RCC 7860 (cell line): ENCODE measurements at regions not wholly inside any gene's neighbourhood (a gene's known extent, or its start where the extent isn't known, plus 50 kb on each side); places are given as distances from the start of the nearest gene placed in this dataset.

Experiments used
- DNase-seq: peaks from one replicate; pipeline ENCODE4 v3.0.0-alpha.2; 2015; ENCODE audit warnings: low spot score
- FAIRE-seq: peaks from 2 replicates; lab custom pipeline; 2012; peaks lifted over from hg19 to GRCh38; lab: Jason Lieb, UNC

GRCh38 chr7:16323313-16323712, 98.0 kb downstream of the CRPPA start:
- no peak for FAIRE-seq
- no peak for DNase-seq

- DNase-seq (no peak), FAIRE-seq (no peak)
These were observed 101.2 kb downstream of the CRPPA start for GRCh38 chr7:16320099-16320660.

- FAIRE-seq (no peak), DNase-seq (peak; percentile 62)
These were observed 102.1 kb downstream of the CRPPA start for GRCh38 chr7:16318989-16319915.

GRCh38 chr7:16318463-16318862, 102.9 kb downstream of the CRPPA start:
- DNase-seq (no peak), FAIRE-seq (no peak)

GRCh38 chr7:16317406-16317805, 103.9 kb downstream of the CRPPA start:
- FAIRE-seq: no peak
- no peak for DNase-seq

- DNase-seq: no peak
- no peak for FAIRE-seq
These were observed 106.1 kb downstream of the CRPPA start for GRCh38 chr7:16315280-16315679.

GRCh38 chr7:16309129-16309528, 112.2 kb downstream of the CRPPA start:
- FAIRE-seq (no peak), DNase-seq (no peak)

- DNase-seq (no peak), FAIRE-seq (no peak)
These were observed 120.0 kb downstream of the CRPPA start for GRCh38 chr7:16301291-16301690.

- FAIRE-seq: no peak
- DNase-seq: no peak
These were observed 120.9 kb downstream of the CRPPA start for GRCh38 chr7:16300361-16300895.

GRCh38 chr7:16299853-16300252, 121.5 kb downstream of the CRPPA start:
- FAIRE-seq (no peak), DNase-seq (no peak)

GRCh38 chr7:16298221-16298620, 123.1 kb downstream of the CRPPA start:
- no peak for FAIRE-seq

GRCh38 chr7:16295558-16295957, 125.8 kb downstream of the CRPPA start:
- DNase-seq: no peak
- FAIRE-seq: no peak

More at GRCh38 chr7:16298221-16298620, 123.1 kb downstream of the CRPPA start:
- no peak for DNase-seq

GRCh38 chr7:16293669-16294425, 127.5 kb downstream of the CRPPA start:
- no peak for DNase-seq
- FAIRE-seq: no peak

GRCh38 chr7:16284581-16284980, 136.8 kb downstream of the CRPPA start:
- DNase-seq (no peak), FAIRE-seq (no peak)

- FAIRE-seq (no peak), DNase-seq (no peak)
These were observed 143.1 kb downstream of the CRPPA start for GRCh38 chr7:16278167-16278787.

- FAIRE-seq: no peak
These were observed 149.2 kb downstream of the CRPPA start for GRCh38 chr7:16271990-16272665.

GRCh38 chr7:16271355-16271915, 149.9 kb downstream of the CRPPA start:
- no peak for FAIRE-seq
- no peak for DNase-seq

More at GRCh38 chr7:16271990-16272665, 149.2 kb downstream of the CRPPA start:
- DNase-seq: no peak

- DNase-seq: no peak
- no peak for FAIRE-seq
These were observed 150.5 kb downstream of the CRPPA start for GRCh38 chr7:16270844-16271243.

GRCh38 chr7:16268821-16269768, 152.2 kb downstream of the CRPPA start:
- DNase-seq: peak; percentile 90
- peak; percentile 95 for FAIRE-seq
